ENCODE measurements at regions not wholly inside any gene's neighbourhood (a gene's known extent, or its start where the extent isn't known, plus 50 kb on each side); places are given as distances from the start of the nearest gene placed in this dataset.

DNA sequence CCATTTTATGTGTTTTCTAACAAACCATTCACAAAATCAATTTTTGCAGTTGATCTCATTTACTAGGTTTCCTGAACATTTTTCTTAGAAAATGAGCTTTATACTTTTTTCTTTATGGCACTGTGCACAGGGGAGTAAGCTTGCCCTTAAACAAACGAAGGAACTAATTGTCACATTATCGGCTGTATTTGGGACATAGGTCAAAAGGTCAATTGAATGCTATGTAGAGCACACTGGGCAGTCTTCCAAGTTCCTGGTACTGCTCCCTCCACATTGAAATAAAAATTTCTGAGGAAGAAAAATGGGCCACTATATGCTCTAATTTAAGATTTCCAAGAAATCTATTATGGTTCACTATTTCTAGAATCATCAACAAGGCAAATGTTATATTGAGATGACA, 93.6 kb upstream of the TMEFF2 start:
- no peaks in the 10 kb centered on the region for H3K27me3 ChIP-seq (replicated peaks; ENCODE audit: insufficient read depth, low read length)
- no peaks in the 10 kb centered on the region for H3K9me3 ChIP-seq (replicated peaks; ENCODE audit: insufficient read depth, low read length)
- no peak overlapping the region for H2AFZ ChIP-seq (ENCODE audit: low read length)
- no peaks in the 10 kb centered on the region for H4K20me1 ChIP-seq (ENCODE audit: insufficient read depth, low read length)
- no peaks in the 10 kb centered on the region for H3K9me2 ChIP-seq (replicated peaks; ENCODE audit: insufficient read depth, low read length)
- H3K79me2 ChIP-seq (ENCODE audit: low read length) = no peaks in the 10 kb centered on the region
- no peak overlapping the region for H3K9ac ChIP-seq (ENCODE audit: low read length)
- DNase-seq = no peak
- no peak for TF ChIP-seq EZH2phosphoT487 (IDR thresholded peaks at IDR 0.05; ENCODE audit: low read length)
- no peak for TF ChIP-seq EZH2 (optimal IDR thresholded peaks at IDR 0.05; ENCODE audit: low read depth, low read length)
- TF ChIP-seq, protein P1, sequence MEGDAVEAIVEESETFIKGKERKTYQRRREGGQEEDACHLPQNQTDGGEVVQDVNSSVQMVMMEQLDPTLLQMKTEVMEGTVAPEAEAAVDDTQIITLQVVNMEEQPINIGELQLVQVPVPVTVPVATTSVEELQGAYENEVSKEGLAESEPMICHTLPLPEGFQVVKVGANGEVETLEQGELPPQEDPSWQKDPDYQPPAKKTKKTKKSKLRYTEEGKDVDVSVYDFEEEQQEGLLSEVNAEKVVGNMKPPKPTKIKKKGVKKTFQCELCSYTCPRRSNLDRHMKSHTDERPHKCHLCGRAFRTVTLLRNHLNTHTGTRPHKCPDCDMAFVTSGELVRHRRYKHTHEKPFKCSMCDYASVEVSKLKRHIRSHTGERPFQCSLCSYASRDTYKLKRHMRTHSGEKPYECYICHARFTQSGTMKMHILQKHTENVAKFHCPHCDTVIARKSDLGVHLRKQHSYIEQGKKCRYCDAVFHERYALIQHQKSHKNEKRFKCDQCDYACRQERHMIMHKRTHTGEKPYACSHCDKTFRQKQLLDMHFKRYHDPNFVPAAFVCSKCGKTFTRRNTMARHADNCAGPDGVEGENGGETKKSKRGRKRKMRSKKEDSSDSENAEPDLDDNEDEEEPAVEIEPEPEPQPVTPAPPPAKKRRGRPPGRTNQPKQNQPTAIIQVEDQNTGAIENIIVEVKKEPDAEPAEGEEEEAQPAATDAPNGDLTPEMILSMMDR (IDR thresholded peaks at IDR 0.05; ENCODE audit: low read length) = no peak
- H3K4me1 ChIP-seq (ENCODE audit: low read length) = no peaks in the 10 kb centered on the region
- H3K4me3 ChIP-seq (ENCODE audit: low read length) = no peak overlapping the region
- no peak overlapping the region for H3K4me2 ChIP-seq (ENCODE audit: low read depth, low read length)
- H3F3A ChIP-seq (ENCODE audit: insufficient read depth, low read length) = no peaks in the 10 kb centered on the region
- no peak overlapping the region for H3K27ac ChIP-seq (ENCODE audit: low read length)
- no peaks in the 10 kb centered on the region for H3K36me3 ChIP-seq (replicated peaks; ENCODE audit: insufficient read depth, low read length)

DNA sequence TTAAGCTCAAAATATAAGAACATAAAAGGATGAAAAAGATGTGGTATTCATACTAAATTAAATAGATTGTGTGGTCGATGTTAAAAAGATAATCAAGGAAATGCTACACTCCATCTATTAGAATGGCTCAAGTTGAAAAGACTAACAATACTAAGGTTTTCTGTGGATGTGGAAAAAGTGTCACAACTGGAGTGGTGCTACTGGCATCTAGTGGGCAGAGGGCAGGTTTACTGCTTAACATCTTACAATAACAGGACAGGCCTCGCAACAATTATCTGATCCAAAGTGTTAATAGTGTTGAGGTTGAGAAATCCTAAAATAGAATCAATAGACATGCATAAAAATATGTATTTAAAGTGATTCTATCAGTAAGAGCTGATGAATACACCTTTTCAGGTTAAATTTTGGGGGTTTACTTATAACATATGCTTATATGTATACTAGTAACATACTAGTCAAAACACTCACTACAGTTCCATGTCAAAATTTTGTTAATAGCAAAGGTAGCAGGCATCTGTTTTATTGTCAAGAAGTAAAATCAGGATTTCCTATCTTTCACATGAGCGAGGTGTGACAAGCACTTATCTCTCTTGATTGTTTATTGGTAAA, 91.5 kb upstream of the TMEFF2 start:
- Histone ChIP-seq H3K9ac (ENCODE audit: low read length) (no peak overlapping the region), H2AFZ (ENCODE audit: low read length) (no peak overlapping the region), H3K27me3 (replicated peaks; ENCODE audit: insufficient read depth, low read length) (no peaks in the 10 kb centered on the region), H3K9me2 (replicated peaks; ENCODE audit: insufficient read depth, low read length) (no peaks in the 10 kb centered on the region), H3K4me2 (ENCODE audit: low read depth, low read length) (no peak overlapping the region), H3K27ac (ENCODE audit: low read length) (no peak overlapping the region), H3K36me3 (replicated peaks; ENCODE audit: insufficient read depth, low read length) (no peaks in the 10 kb centered on the region), H3K79me2 (ENCODE audit: low read length) (no peaks in the 10 kb centered on the region), H4K20me1 (ENCODE audit: insufficient read depth, low read length) (no peaks in the 10 kb centered on the region), H3K4me3 (ENCODE audit: low read length) (no peak overlapping the region), H3K4me1 (ENCODE audit: low read length) (no peaks in the 10 kb centered on the region), H3F3A (ENCODE audit: insufficient read depth, low read length) (no peaks in the 10 kb centered on the region), H3K9me3 (replicated peaks; ENCODE audit: insufficient read depth, low read length) (no peaks in the 10 kb centered on the region)
- TF ChIP-seq, protein P1 (IDR thresholded peaks at IDR 0.05; ENCODE audit: low read length) = peak; percentile 58
- no peak for TF ChIP-seq EZH2 (optimal IDR thresholded peaks at IDR 0.05; ENCODE audit: low read depth, low read length)
- TF ChIP-seq EZH2phosphoT487 (IDR thresholded peaks at IDR 0.05; ENCODE audit: low read length) = no peak
- peak; percentile 54 for DNase-seq

DNA sequence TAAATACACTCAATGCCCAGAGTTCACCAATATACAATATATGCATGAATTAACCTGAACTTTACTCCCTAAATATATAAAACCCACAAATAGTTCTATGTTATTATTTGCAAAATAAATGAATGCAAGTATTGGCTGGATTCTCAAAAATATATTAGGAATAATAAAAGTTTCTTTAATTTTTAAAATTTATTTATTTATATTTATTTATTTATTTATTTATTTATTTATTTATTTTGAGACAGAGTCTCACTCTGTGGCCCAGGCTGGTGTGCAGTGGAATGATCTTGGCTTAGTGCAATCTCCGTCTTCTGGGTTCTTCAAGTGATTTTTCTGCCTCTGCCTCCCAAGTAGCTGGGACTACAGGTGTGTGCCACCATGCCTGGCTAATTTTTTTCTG, 88.7 kb upstream of the TMEFF2 start:
- no peak overlapping the region for H2AFZ ChIP-seq (ENCODE audit: low read length)
- H3K27me3 ChIP-seq (replicated peaks; ENCODE audit: insufficient read depth, low read length) = no peaks in the 10 kb centered on the region
- no peaks in the 10 kb centered on the region for H3K9me3 ChIP-seq (replicated peaks; ENCODE audit: insufficient read depth, low read length)
- H3K4me3 ChIP-seq (ENCODE audit: low read length) = no peak overlapping the region
- no peak overlapping the region for H3K4me2 ChIP-seq (ENCODE audit: low read depth, low read length)
- no peaks in the 10 kb centered on the region for H3K9me2 ChIP-seq (replicated peaks; ENCODE audit: insufficient read depth, low read length)
- H3K36me3 ChIP-seq (replicated peaks; ENCODE audit: insufficient read depth, low read length) = no peaks in the 10 kb centered on the region
- peaks cover 3% of the 10 kb centered on the region for H3K4me1 ChIP-seq (ENCODE audit: low read length)
- H3K9ac ChIP-seq (ENCODE audit: low read length) = no peak overlapping the region
- H3F3A ChIP-seq (ENCODE audit: insufficient read depth, low read length) = no peaks in the 10 kb centered on the region
- no peak overlapping the region for H3K27ac ChIP-seq (ENCODE audit: low read length)
- no peaks in the 10 kb centered on the region for H4K20me1 ChIP-seq (ENCODE audit: insufficient read depth, low read length)
- no peaks in the 10 kb centered on the region for H3K79me2 ChIP-seq (ENCODE audit: low read length)
- DNase-seq = no peak
- TF ChIP-seq EZH2 (optimal IDR thresholded peaks at IDR 0.05; ENCODE audit: low read depth, low read length) = no peak
- no peak for TF ChIP-seq EZH2phosphoT487 (IDR thresholded peaks at IDR 0.05; ENCODE audit: low read length)
- TF ChIP-seq, protein P1 (IDR thresholded peaks at IDR 0.05; ENCODE audit: low read length) = no peak
